Fibroblast of lung (primary cell): ENCODE measurements at regions not wholly inside any gene's neighbourhood (a gene's known extent, or its start where the extent isn't known, plus 50 kb on each side); places are given as distances from the start of the nearest gene placed in this dataset.

Source experiments
- DNase-seq, 2 donors: peaks; one replicate each; pipeline versions ENCODE4 v3.0.0 to v3.0.0-alpha.2; 2010; ENCODE audit warnings: low read depth in 2 of 2
- H2AFZ ChIP-seq: 2 replicates; pipeline ENCODE4 v1.5.1; 2012; ENCODE audit warnings: low read length, control low read depth, inconsistent platforms
- H3K27ac ChIP-seq: 2 replicates; pipeline ENCODE4 v1.5.1; 2011; ENCODE audit warnings: low read length, control low read depth; ENCODE audit not compliant: insufficient read depth
- H3K27me3 ChIP-seq: 2 replicates; pipeline ENCODE4 v1.5.1; 2011; ENCODE audit warnings: mild to moderate bottlenecking, low read length; ENCODE audit not compliant: control insufficient read depth, insufficient read depth
- H3K36me3 ChIP-seq: 2 replicates; pipeline ENCODE4 v1.5.1; 2011; ENCODE audit warnings: low read length; ENCODE audit not compliant: control insufficient read depth, insufficient read depth
- H3K4me1 ChIP-seq: 2 replicates; pipeline ENCODE4 v1.5.1; 2011; ENCODE audit warnings: low read length; ENCODE audit not compliant: control insufficient read depth, insufficient read depth; ENCODE audit errors: extremely low read depth
- H3K4me2 ChIP-seq: 2 replicates; pipeline ENCODE4 v1.5.1; 2011; ENCODE audit warnings: low read length, control low read depth; ENCODE audit not compliant: insufficient read depth; ENCODE audit errors: extremely low read depth
- H3K4me3 ChIP-seq, 4 experiments: fragments of 200-600 bp in 1 of 4; sonication (generic) in 1 of 4; replicated peaks in 1 of 4; 2 replicates each; pipeline ENCODE4 v1.5.1; 2011 to 2016; ENCODE audit warnings: low read length in 4 of 4, low read depth in 3 of 4, mild to moderate bottlenecking in 3 of 4, control low read depth in 2 of 4, inconsistent platforms in 1 of 4, mixed read lengths in 1 of 4; ENCODE audit not compliant: insufficient read depth in 1 of 4; ENCODE audit errors: control extremely low read depth in 1 of 4
- H3K79me2 ChIP-seq: 2 replicates; pipeline ENCODE4 v1.5.1; 2012; ENCODE audit warnings: mild to moderate bottlenecking, low read length, inconsistent platforms; ENCODE audit not compliant: control insufficient read depth, insufficient read depth
- H3K9ac ChIP-seq: 2 replicates; pipeline ENCODE4 v1.5.1; 2011; ENCODE audit warnings: mild to moderate bottlenecking, low read length, control low read depth; ENCODE audit not compliant: insufficient read depth
- H3K9me3 ChIP-seq: 2 replicates; pipeline ENCODE4 v1.5.1; 2012; ENCODE audit warnings: low read depth, low read length; ENCODE audit not compliant: control insufficient read depth, insufficient read depth
- H4K20me1 ChIP-seq: 2 replicates; pipeline ENCODE4 v1.5.1; 2011; ENCODE audit warnings: low read length; ENCODE audit not compliant: control insufficient read depth, insufficient read depth; ENCODE audit errors: extremely low read depth
- CTCF ChIP-seq, 2 donors: IDR thresholded peaks in 1 of 2; conservative IDR thresholded peaks in 1 of 2; 1 replicate in 1 of 2; 2 replicates in 1 of 2; pipeline ENCODE4 v1.5.1; 2011 to 2012; ENCODE audit warnings: low read length in 2 of 2, control low read depth in 1 of 2, inconsistent platforms in 1 of 2, low read depth in 1 of 2, mild to moderate bottlenecking in 1 of 2
- EZH2 ChIP-seq: IDR thresholded peaks from 2 replicates; pipeline ENCODE4 v1.5.1; 2012; ENCODE audit warnings: low read length, control low read depth, mild to moderate bottlenecking; ENCODE audit errors: missing control alignments

- H3K4me3 ChIP-seq = no peak overlapping the region
- no peaks in the 10 kb centered on the region for H3K27me3 ChIP-seq
- H3K27ac ChIP-seq = no peak overlapping the region
- H4K20me1 ChIP-seq = no peaks in the 10 kb centered on the region
- H2AFZ ChIP-seq = no peak overlapping the region
- H3K4me2 ChIP-seq = no peak overlapping the region
- H3K79me2 ChIP-seq = no peaks in the 10 kb centered on the region
- no peak for TF ChIP-seq EZH2
- no peak for TF ChIP-seq CTCF (conservative IDR thresholded peaks at IDR 0.05 in 1 of 2, IDR thresholded peaks at IDR 0.05 in 1 of 2; ENCODE audit: low read depth in 1 of 2, low read length in 2 of 2)
- H3K9ac ChIP-seq = no peak overlapping the region
- DNase-seq = no peak
- H3K9me3 ChIP-seq = no peaks in the 10 kb centered on the region
- no peaks in the 10 kb centered on the region for H3K4me1 ChIP-seq
- no peaks in the 10 kb centered on the region for H3K36me3 ChIP-seq
Measured at GRCh38 chr9:31733166-31733565, 651.3 kb upstream of the ACO1 start.

- no peaks in the 10 kb centered on the region for H3K4me1 ChIP-seq
- H3K4me2 ChIP-seq = no peak overlapping the region
- H3K27me3 ChIP-seq = no peaks in the 10 kb centered on the region
Measured at GRCh38 chr9:31736581-31737179, 647.8 kb upstream of the ACO1 start.

GRCh38 chr9:31740705-31741104, 643.7 kb upstream of the ACO1 start:
- Histone ChIP-seq H3K36me3 (no peaks in the 10 kb centered on the region), H3K79me2 (no peaks in the 10 kb centered on the region), H3K4me2 (no peak overlapping the region), H3K27me3 (no peaks in the 10 kb centered on the region), H3K9me3 (no peaks in the 10 kb centered on the region), H3K27ac (no peak overlapping the region), H2AFZ (no peak overlapping the region), H4K20me1 (no peaks in the 10 kb centered on the region), H3K4me3 (no peak overlapping the region), H3K4me1 (no peaks in the 10 kb centered on the region), H3K9ac (no peak overlapping the region)
- DNase-seq = no peak
- TF ChIP-seq EZH2 (no peak), CTCF (conservative IDR thresholded peaks at IDR 0.05 in 1 of 2, IDR thresholded peaks at IDR 0.05 in 1 of 2; ENCODE audit: low read depth in 1 of 2, low read length in 2 of 2) (no peak)

More at GRCh38 chr9:31736581-31737179, 647.8 kb upstream of the ACO1 start:
- DNase-seq = no peak
- Histone ChIP-seq H3K4me3 (no peak overlapping the region), H3K9me3 (no peaks in the 10 kb centered on the region), H3K9ac (no peak overlapping the region), H3K79me2 (no peaks in the 10 kb centered on the region), H3K36me3 (no peaks in the 10 kb centered on the region), H4K20me1 (no peaks in the 10 kb centered on the region), H3K27ac (no peak overlapping the region), H2AFZ (no peak overlapping the region)
- TF ChIP-seq EZH2 (no peak), CTCF (conservative IDR thresholded peaks at IDR 0.05 in 1 of 2, IDR thresholded peaks at IDR 0.05 in 1 of 2; ENCODE audit: low read depth in 1 of 2, low read length in 2 of 2) (no peak)
